Astrocyte of the cerebellum (primary cell): ENCODE measurements at regions not wholly inside any gene's neighbourhood (a gene's known extent, or its start where the extent isn't known, plus 50 kb on each side); places are given as distances from the start of the nearest gene placed in this dataset.

Experiments
- DNase-seq: peaks from one replicate; pipeline ENCODE4 v3.0.0-alpha.2; 2011; ENCODE audit warnings: low read depth
- H3K4me3 ChIP-seq: 2 replicates; pipeline ENCODE4 v1.5.1; 2011; ENCODE audit warnings: mild to moderate bottlenecking, low read depth, low read length, moderate library complexity
- in situ Hi-C: cut with HindIII; loops from 2 replicates; pipeline ENCODE4 v1.10.0; 2017; ENCODE audit warnings: low sequenced_read_pairs
- TF ChIP-seq, protein P1 (sequence below): IDR thresholded peaks from 2 replicates; pipeline ENCODE4 v1.5.1; 2012; ENCODE audit warnings: low read length, low read depth, moderate library complexity, mild to moderate bottlenecking; ENCODE audit errors: missing control alignments

DNA sequence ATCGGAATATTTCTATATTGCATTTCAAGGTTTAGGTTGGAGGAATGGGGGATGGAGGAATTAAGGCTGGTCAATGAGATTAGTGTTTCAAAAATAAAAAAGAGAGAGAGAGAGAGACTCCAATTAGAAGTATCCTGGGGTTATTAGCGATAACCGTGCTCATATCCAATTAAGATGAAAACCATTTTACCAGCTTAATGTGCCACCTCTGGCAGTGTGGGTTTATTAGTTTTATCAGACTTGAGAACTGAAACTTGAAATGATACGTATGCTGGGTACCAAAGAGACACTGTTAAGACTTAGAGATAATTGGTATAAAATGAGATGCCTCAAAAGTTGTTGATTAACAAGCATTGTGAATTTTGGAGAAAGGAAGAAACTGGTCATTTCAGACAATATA is 251.5 kb upstream of the NR2F2 start:
- in situ Hi-C loops: no loop called here
- DNase-seq: no peak
- no peak overlapping the region for H3K4me3 ChIP-seq
- TF ChIP-seq, protein P1, sequence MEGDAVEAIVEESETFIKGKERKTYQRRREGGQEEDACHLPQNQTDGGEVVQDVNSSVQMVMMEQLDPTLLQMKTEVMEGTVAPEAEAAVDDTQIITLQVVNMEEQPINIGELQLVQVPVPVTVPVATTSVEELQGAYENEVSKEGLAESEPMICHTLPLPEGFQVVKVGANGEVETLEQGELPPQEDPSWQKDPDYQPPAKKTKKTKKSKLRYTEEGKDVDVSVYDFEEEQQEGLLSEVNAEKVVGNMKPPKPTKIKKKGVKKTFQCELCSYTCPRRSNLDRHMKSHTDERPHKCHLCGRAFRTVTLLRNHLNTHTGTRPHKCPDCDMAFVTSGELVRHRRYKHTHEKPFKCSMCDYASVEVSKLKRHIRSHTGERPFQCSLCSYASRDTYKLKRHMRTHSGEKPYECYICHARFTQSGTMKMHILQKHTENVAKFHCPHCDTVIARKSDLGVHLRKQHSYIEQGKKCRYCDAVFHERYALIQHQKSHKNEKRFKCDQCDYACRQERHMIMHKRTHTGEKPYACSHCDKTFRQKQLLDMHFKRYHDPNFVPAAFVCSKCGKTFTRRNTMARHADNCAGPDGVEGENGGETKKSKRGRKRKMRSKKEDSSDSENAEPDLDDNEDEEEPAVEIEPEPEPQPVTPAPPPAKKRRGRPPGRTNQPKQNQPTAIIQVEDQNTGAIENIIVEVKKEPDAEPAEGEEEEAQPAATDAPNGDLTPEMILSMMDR: no peak

DNA sequence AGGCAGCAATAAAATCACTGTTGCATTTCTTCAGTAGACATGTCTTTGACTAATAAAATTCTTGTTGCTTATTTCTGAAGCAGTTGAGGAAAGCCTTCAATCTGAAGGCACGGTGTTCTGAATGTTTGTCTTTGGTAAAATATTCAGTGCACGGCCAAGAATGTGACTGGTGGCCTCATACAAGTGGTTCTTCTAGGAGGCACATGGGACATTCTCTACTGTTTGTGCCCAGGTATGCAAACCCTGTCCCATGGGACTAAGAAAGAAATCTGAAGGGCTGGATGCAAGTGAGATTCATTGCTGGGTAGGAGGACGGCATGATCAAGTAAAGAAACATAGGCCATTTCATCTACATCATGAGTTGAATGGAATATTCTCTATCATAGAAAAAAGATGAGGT is 250.6 kb upstream of the NR2F2 start:
- no peak overlapping the region for H3K4me3 ChIP-seq
- in situ Hi-C loops: no loop called here
- DNase-seq: no peak
- TF ChIP-seq, protein P1: no peak

DNA sequence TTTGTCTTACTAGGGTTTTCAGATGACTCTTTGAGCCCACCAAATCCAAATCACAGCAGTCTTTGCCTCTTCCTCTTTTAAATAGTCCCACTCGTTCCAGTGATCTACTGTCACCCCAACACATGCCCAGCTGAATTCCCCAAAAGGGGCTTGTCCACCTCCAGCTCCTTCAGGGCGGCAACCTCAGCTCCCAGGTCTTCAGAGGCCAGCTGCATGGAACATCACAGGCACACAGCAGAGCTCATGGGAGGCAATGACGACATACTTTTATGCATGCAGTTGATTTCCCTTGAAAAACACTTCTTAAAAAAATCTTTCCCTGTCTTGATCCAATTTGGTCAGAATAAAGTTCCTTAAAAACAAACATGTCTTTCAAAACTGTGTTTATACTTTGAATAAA is 244.3 kb upstream of the NR2F2 start:
- no peak overlapping the region for H3K4me3 ChIP-seq
- DNase-seq: no peak
- in situ Hi-C loops: no loop called here
- TF ChIP-seq, protein P1: no peak

DNA sequence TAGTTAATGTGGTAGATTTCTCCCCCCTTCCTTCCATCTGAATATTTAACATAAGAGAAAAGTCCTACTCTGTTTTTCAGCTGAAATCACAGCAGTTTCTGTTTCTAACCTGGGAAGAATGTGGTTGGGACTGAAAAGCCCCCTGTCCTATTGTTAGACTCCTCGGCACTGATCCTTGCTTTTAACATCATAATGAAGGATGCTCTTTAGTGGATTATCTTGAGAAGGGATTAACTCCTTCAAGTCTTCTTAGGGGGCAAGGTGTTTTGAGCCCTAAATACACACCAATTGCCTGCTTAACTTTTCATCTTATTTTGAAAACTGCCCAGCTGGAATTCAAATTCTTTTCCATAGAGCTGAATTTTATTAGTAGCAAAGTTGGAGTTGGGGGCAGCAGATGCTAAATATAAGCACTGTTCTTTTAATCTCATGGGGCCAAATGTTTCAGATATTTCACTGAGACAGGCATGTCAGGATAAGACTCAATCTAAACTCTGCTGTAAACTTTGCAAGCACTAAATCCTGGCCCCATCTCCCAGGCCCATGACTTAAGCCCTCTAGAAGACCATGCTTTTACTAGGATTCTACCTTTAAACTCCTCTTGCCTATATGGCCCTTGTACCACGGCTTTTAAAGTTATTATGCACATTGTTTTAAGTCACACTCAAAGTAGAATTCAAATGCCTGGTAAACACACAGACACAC is 243.2 kb upstream of the NR2F2 start:
- TF ChIP-seq, protein P1: no peak
- no peak for DNase-seq

DNA sequence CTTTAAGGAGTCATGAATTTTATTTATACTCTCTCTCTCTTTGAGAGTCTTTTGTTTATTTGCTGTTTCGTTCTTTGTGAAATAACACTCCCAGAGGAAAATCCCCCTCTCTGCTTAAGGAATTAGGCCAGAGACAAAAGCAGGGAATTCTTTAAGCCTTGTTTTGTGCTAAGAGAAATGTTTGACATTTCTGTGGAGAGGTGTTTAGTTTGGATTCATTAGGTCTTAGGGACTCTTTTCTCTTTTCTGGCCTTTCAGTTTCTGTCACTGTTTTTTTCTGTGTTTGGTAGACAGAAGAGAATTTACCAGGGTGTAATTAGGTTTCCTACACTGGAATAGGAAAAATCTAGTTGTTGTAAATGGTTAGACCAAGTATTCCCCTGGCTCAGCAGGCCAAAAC is 241.8 kb upstream of the NR2F2 start:
- in situ Hi-C loops: no loop called here
- TF ChIP-seq, protein P1: no peak
- DNase-seq: no peak
- H3K4me3 ChIP-seq: no peak overlapping the region

More for the DNA sequence above, 243.2 kb upstream of the NR2F2 start:
- in situ Hi-C loops: no loop called here
- H3K4me3 ChIP-seq: no peak overlapping the region

DNA sequence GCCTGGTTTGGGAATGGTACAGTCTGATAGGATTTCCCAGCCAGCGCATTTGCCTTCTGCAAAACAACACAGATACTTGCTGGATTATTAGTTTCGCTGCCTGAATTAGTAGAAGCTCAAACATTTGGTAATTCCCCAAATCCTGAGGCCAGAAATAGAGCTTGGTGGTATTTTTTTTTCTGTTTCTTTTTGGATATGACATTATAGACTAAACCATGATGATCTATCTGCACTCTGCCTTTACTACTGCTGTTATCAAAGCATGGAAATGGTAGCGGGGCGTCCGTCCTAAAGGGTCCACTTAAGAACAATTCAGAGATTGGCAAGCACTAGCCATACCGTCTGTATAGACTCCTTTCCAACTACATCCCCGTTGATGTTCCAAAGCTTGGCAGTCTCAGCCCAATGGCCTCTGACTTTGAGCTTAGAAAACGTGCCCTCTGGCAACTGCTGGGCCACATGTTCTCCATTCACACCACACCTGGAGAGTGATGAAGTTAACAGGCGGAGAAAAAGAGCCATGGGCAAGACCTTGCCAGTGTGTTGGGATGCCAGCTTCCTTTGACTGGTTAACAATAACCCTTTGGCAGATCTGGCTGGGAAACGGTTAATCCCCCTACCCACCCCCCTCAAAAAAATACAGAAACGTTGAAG is 241.0 kb upstream of the NR2F2 start:
- in situ Hi-C loops: no loop called here
- DNase-seq: no peak
- TF ChIP-seq, protein P1: no peak
- H3K4me3 ChIP-seq: no peak overlapping the region
